ENCODE measurements at regions not wholly inside any gene's neighbourhood (a gene's known extent, or its start where the extent isn't known, plus 50 kb on each side); places are given as distances from the start of the nearest gene placed in this dataset.

- no peak overlapping the region for H3K4me3 ChIP-seq
- no peaks in the 10 kb centered on the region for H3K9me3 ChIP-seq
- intact Hi-C loops (cut with DNase I), result no loop called here
- no peaks in the 10 kb centered on the region for H3K36me3 ChIP-seq
- ATAC-seq (no peak), DNase-seq (no peak)
- H3K27me3 ChIP-seq, result peaks cover 6% of the 10 kb centered on the region
- peak; percentile 53 for TF ChIP-seq CTCF (IDR thresholded peaks at IDR 0.05)
- no peaks in the 10 kb centered on the region for H3K4me1 ChIP-seq
- no peak overlapping the region for H3K27ac ChIP-seq
Observed at GRCh38 chr6:100099189-100100074, 105.4 kb upstream of the MCHR2 start.

- Histone ChIP-seq H3K4me1 (no peaks in the 10 kb centered on the region), H3K4me3 (no peak overlapping the region), H3K27ac (no peak overlapping the region), H3K36me3 (no peaks in the 10 kb centered on the region), H3K27me3 (no peaks in the 10 kb centered on the region), H3K9me3 (no peaks in the 10 kb centered on the region)
- intact Hi-C loops (cut with DNase I), result no loop called here
- ATAC-seq (no peak), DNase-seq (no peak)
- TF ChIP-seq CTCF (IDR thresholded peaks at IDR 0.05), result no peak
Observed at GRCh38 chr6:100096936-100097335, 102.9 kb upstream of the MCHR2 start.

GRCh38 chr6:100096341-100096740, 102.3 kb upstream of the MCHR2 start:
- Histone ChIP-seq H3K36me3 (no peaks in the 10 kb centered on the region), H3K9me3 (no peaks in the 10 kb centered on the region)
- intact Hi-C loops (cut with DNase I), result no loop called here

GRCh38 chr6:100093405-100093804, 99.4 kb upstream of the MCHR2 start:
- intact Hi-C loops (cut with DNase I), result no loop called here
- H3K4me1 ChIP-seq, result no peaks in the 10 kb centered on the region
- H3K9me3 ChIP-seq, result no peaks in the 10 kb centered on the region
- no peaks in the 10 kb centered on the region for H3K27me3 ChIP-seq
- no peak overlapping the region for H3K27ac ChIP-seq
- no peak for TF ChIP-seq CTCF (IDR thresholded peaks at IDR 0.05)
- no peaks in the 10 kb centered on the region for H3K36me3 ChIP-seq
- DNase-seq (no peak), ATAC-seq (no peak)
- no peak overlapping the region for H3K4me3 ChIP-seq

More at GRCh38 chr6:100096341-100096740, 102.3 kb upstream of the MCHR2 start:
- DNase-seq, result no peak
- Histone ChIP-seq H3K4me1 (no peaks in the 10 kb centered on the region), H3K4me3 (no peak overlapping the region), H3K27ac (no peak overlapping the region), H3K27me3 (no peaks in the 10 kb centered on the region)
- TF ChIP-seq CTCF (IDR thresholded peaks at IDR 0.05), result no peak
- ATAC-seq, result no peak

- no peak for TF ChIP-seq CTCF (IDR thresholded peaks at IDR 0.05)
- Histone ChIP-seq H3K36me3 (no peaks in the 10 kb centered on the region), H3K27ac (no peak overlapping the region), H3K9me3 (no peaks in the 10 kb centered on the region), H3K4me3 (no peak overlapping the region), H3K4me1 (no peaks in the 10 kb centered on the region), H3K27me3 (no peaks in the 10 kb centered on the region)
- intact Hi-C loops (cut with DNase I), result no loop called here
- no peak for DNase-seq
- no peak for ATAC-seq
Observed at GRCh38 chr6:100088009-100088408, 94.0 kb upstream of the MCHR2 start.
